Trophoblast cell (in vitro differentiated cells and primary cell): ENCODE measurements at regions not wholly inside any gene's neighbourhood (a gene's known extent, or its start where the extent isn't known, plus 50 kb on each side); places are given as distances from the start of the nearest gene placed in this dataset.
A peak's percentile ranks its signal among the peaks of the same experiment; 100 is the strongest.

Experiments used
- DNase-seq, 2 donors: peaks; one replicate each; pipeline ENCODE4 v3.0.0-alpha.2; 2016
- H2AFZ ChIP-seq: 2 replicates; pipeline ENCODE4 v1.6.1; 2013; ENCODE audit warnings: low read length, moderate library complexity, mild to moderate bottlenecking; ENCODE audit not compliant: insufficient read depth, poor library complexity
- H2AK5ac ChIP-seq: 2 replicates; pipeline ENCODE4 v1.6.1; 2013; ENCODE audit warnings: mild to moderate bottlenecking, low read length
- H2BK120ac ChIP-seq: 2 replicates; pipeline ENCODE4 v1.6.1; 2013; ENCODE audit warnings: low read length, mild to moderate bottlenecking, moderate library complexity; ENCODE audit not compliant: insufficient read depth, poor library complexity
- H2BK12ac ChIP-seq: 2 replicates; pipeline ENCODE4 v1.6.1; 2013; ENCODE audit warnings: mild to moderate bottlenecking, low read length, moderate library complexity
- H2BK5ac ChIP-seq: 2 replicates; pipeline ENCODE4 v1.6.1; 2013; ENCODE audit warnings: low read length, low read depth, moderate library complexity, mild to moderate bottlenecking; ENCODE audit not compliant: poor library complexity
- H3K14ac ChIP-seq: 2 replicates; pipeline ENCODE4 v1.6.1; 2013; ENCODE audit warnings: mild to moderate bottlenecking, low read length
- H3K18ac ChIP-seq: 2 replicates; pipeline ENCODE4 v1.6.1; 2013; ENCODE audit warnings: mild to moderate bottlenecking, low read length
- H3K23ac ChIP-seq: 2 replicates; pipeline ENCODE4 v1.6.1; 2013; ENCODE audit warnings: low read length
- H3K27ac ChIP-seq: 2 replicates; pipeline ENCODE4 v1.5.1; 2013; ENCODE audit warnings: low read depth, mild to moderate bottlenecking, inconsistent platforms, low read length, moderate library complexity
- H3K27me3 ChIP-seq: 2 replicates; pipeline ENCODE4 v1.6.1; 2013; ENCODE audit warnings: inconsistent platforms, mild to moderate bottlenecking, low read length, moderate library complexity; ENCODE audit not compliant: insufficient read depth
- H3K36me3 ChIP-seq, 2 experiments: 1 replicate in 1 of 2; 2 replicates in 1 of 2; pipeline ENCODE4 v1.6.1; 2013; ENCODE audit warnings: low read length in 2 of 2, mild to moderate bottlenecking in 2 of 2, moderate library complexity in 1 of 2; ENCODE audit not compliant: insufficient read depth in 2 of 2, control insufficient read depth in 1 of 2
- H3K4ac ChIP-seq: 2 replicates; pipeline ENCODE4 v1.6.1; 2013; ENCODE audit warnings: low read depth, mild to moderate bottlenecking, low read length, moderate library complexity
- H3K4me1 ChIP-seq, 2 experiments: 1 replicate in 1 of 2; 2 replicates in 1 of 2; pipeline ENCODE4 v1.6.1; 2013; ENCODE audit warnings: low read length in 2 of 2, mild to moderate bottlenecking in 2 of 2, moderate library complexity in 1 of 2; ENCODE audit not compliant: insufficient read depth in 2 of 2, control insufficient read depth in 1 of 2
- H3K4me2 ChIP-seq: 2 replicates; pipeline ENCODE4 v1.6.1; 2013; ENCODE audit warnings: inconsistent platforms, mild to moderate bottlenecking, low read length, moderate library complexity
- H3K4me3 ChIP-seq: 2 replicates; pipeline ENCODE4 v1.5.1; 2013; ENCODE audit warnings: mild to moderate bottlenecking, low read depth, low read length, inconsistent platforms
- H3K79me1 ChIP-seq: one replicate; pipeline ENCODE4 v1.6.1; 2013; ENCODE audit warnings: low read length
- H3K79me2 ChIP-seq: 2 replicates; pipeline ENCODE4 v1.6.1; 2013; ENCODE audit warnings: low read length, mild to moderate bottlenecking; ENCODE audit not compliant: control insufficient read depth, insufficient read depth, poor library complexity
- H3K9ac ChIP-seq: 2 replicates; pipeline ENCODE4 v1.6.1; 2013; ENCODE audit warnings: mild to moderate bottlenecking, low read length
- H3K9me3 ChIP-seq: 2 replicates; pipeline ENCODE4 v1.6.1; 2013; ENCODE audit warnings: low read depth, mild to moderate bottlenecking, control low read depth, inconsistent platforms, low read length; ENCODE audit not compliant: insufficient read depth
- H4K12ac ChIP-seq: 2 replicates; pipeline ENCODE4 v1.6.1; 2013; ENCODE audit warnings: low read depth, mild to moderate bottlenecking, low read length, moderate library complexity
- H4K8ac ChIP-seq: 2 replicates; pipeline ENCODE4 v1.6.1; 2013; ENCODE audit warnings: low read depth, mild to moderate bottlenecking, low read length, moderate library complexity
- H4K91ac ChIP-seq: one replicate; pipeline ENCODE4 v1.6.1; 2013; ENCODE audit warnings: low read depth, mild to moderate bottlenecking, low read length, moderate library complexity
- WGBS: extraction: QIAGEN DNeasy Blood & Tissue Kit; methylation state at CpG from one replicate; pipeline ENCODE4 v1.1.7; 2013; ENCODE audit warnings: missing lambda C conversion rate; ENCODE audit not compliant: insufficient read length, insufficient coverage; ENCODE audit errors: extremely low coverage; 5-methylcytosine and 5-hydroxymethylcytosine counted together

- Histone ChIP-seq H3K79me1 (peaks cover 2% of the 10 kb centered on the region), H3K9ac (no peak overlapping the region), H3K14ac (no peak overlapping the region), H4K12ac (no peak overlapping the region), H2AFZ (no peak overlapping the region), H3K79me2 (no peaks in the 10 kb centered on the region), H3K18ac (no peak overlapping the region), H3K27ac (no peak overlapping the region), H3K9me3 (no peaks in the 10 kb centered on the region), H3K4me1 (no peaks in the 10 kb centered on the region), H4K91ac (no peak overlapping the region), H3K4me3 (no peak overlapping the region), H2BK120ac (no peak overlapping the region), H2AK5ac (no peak overlapping the region), H3K4ac (no peak overlapping the region), H3K4me2 (no peak overlapping the region), H2BK5ac (no peak overlapping the region), H3K23ac (no peak overlapping the region), H4K8ac (no peak overlapping the region), H3K27me3 (no peaks in the 10 kb centered on the region), H3K36me3 (no peaks in the 10 kb centered on the region), H2BK12ac (no peak overlapping the region)
- no peak for DNase-seq
- WGBS: no CpG with 5 or more reads among the region's 2 CpGs
Observed at GRCh38 chr6:14426281-14426680, 308.7 kb downstream of the CD83 start.

GRCh38 chr6:14428269-14428668 is 310.7 kb downstream of the CD83 start:
- H3K9me3 ChIP-seq: no peaks in the 10 kb centered on the region
- H3K36me3 ChIP-seq: no peaks in the 10 kb centered on the region
- WGBS: no CpG with 5 or more reads among the region's 3 CpGs
- H2BK120ac ChIP-seq: no peak overlapping the region
- H4K8ac ChIP-seq: no peak overlapping the region
- H3K23ac ChIP-seq: no peak overlapping the region
- no peak overlapping the region for H3K18ac ChIP-seq
- H3K4me2 ChIP-seq: no peak overlapping the region
- H4K12ac ChIP-seq: no peak overlapping the region
- H2AFZ ChIP-seq: no peak overlapping the region
- H3K9ac ChIP-seq: no peak overlapping the region
- H3K4me1 ChIP-seq: no peaks in the 10 kb centered on the region
- H3K79me1 ChIP-seq: peaks cover 2% of the 10 kb centered on the region
- H3K14ac ChIP-seq: no peak overlapping the region
- H3K27me3 ChIP-seq: no peaks in the 10 kb centered on the region
- H2AK5ac ChIP-seq: no peak overlapping the region
- no peaks in the 10 kb centered on the region for H3K79me2 ChIP-seq
- no peak overlapping the region for H3K27ac ChIP-seq
- no peak overlapping the region for H2BK12ac ChIP-seq
- no peak overlapping the region for H2BK5ac ChIP-seq
- H4K91ac ChIP-seq: no peak overlapping the region
- no peak for DNase-seq
- no peak overlapping the region for H3K4ac ChIP-seq
- H3K4me3 ChIP-seq: no peak overlapping the region

GRCh38 chr6:14429396-14429795 is 311.8 kb downstream of the CD83 start:
- Histone ChIP-seq H3K18ac (no peak overlapping the region), H3K27ac (peak overlapping the region; percentile 35), H3K4me1 (no peaks in the 10 kb centered on the region), H4K12ac (no peak overlapping the region), H3K4me2 (peak overlapping the region; percentile 39), H3K79me2 (no peaks in the 10 kb centered on the region), H2BK120ac (no peak overlapping the region), H4K91ac (no peak overlapping the region), H2BK12ac (no peak overlapping the region), H3K23ac (no peak overlapping the region), H3K36me3 (no peaks in the 10 kb centered on the region), H3K4me3 (no peak overlapping the region), H3K9me3 (no peaks in the 10 kb centered on the region), H3K27me3 (no peaks in the 10 kb centered on the region), H4K8ac (no peak overlapping the region), H3K14ac (no peak overlapping the region), H2BK5ac (no peak overlapping the region), H3K79me1 (peaks cover 2% of the 10 kb centered on the region), H2AK5ac (no peak overlapping the region), H3K4ac (no peak overlapping the region), H3K9ac (no peak overlapping the region), H2AFZ (no peak overlapping the region)
- peak in 1 of 2 donors; percentile 20 for DNase-seq
- WGBS: no CpG with 5 or more reads among the region's 10 CpGs

- Histone ChIP-seq H3K9ac (no peak overlapping the region), H3K18ac (no peak overlapping the region), H2AK5ac (no peak overlapping the region), H3K4me1 (no peaks in the 10 kb centered on the region), H3K23ac (no peak overlapping the region), H3K4me3 (no peak overlapping the region), H3K27ac (no peak overlapping the region), H3K9me3 (no peaks in the 10 kb centered on the region), H3K79me1 (peaks cover 2% of the 10 kb centered on the region), H4K91ac (no peak overlapping the region), H2BK12ac (no peak overlapping the region), H3K79me2 (no peaks in the 10 kb centered on the region), H4K8ac (no peak overlapping the region), H2AFZ (no peak overlapping the region), H3K4me2 (no peak overlapping the region), H3K36me3 (no peaks in the 10 kb centered on the region), H3K4ac (no peak overlapping the region), H3K14ac (no peak overlapping the region), H4K12ac (no peak overlapping the region), H2BK5ac (no peak overlapping the region), H3K27me3 (no peaks in the 10 kb centered on the region), H2BK120ac (no peak overlapping the region)
- no peak for DNase-seq
- WGBS: no CpG with 5 or more reads among the region's 2 CpGs
Observed at GRCh38 chr6:14430218-14430617, 312.6 kb downstream of the CD83 start.
